Adrenal gland (tissue), 9 donors: ENCODE measurements at regions not wholly inside any gene's neighbourhood (a gene's known extent, or its start where the extent isn't known, plus 50 kb on each side); places are given as distances from the start of the nearest gene placed in this dataset.

ENCODE experiments used
- DNase-seq, 7 donors: peaks; one replicate each; pipeline ENCODE4 v3.0.0-alpha.2; 2019 to 2020
- H3K27ac ChIP-seq, 5 donors: fragments of 200-600 bp; sonication (generic) in 4 of 5; 1 replicate in 3 of 5; 2 replicates in 2 of 5; pipeline versions ENCODE4 v1.5.1 to v1.8.0; 2016 to 2020; ENCODE audit warnings: mild to moderate bottlenecking in 1 of 5
- H3K27me3 ChIP-seq: fragments of 200-600 bp; 2 replicates; pipeline ENCODE4 v1.8.0; 2021
- H3K36me3 ChIP-seq, 2 donors: fragments of 200-600 bp; replicated peaks in 1 of 2; 1 replicate in 1 of 2; 2 replicates in 1 of 2; pipeline versions ENCODE4 v1.5.1 to v1.8.0; 2018 to 2022
- H3K4me1 ChIP-seq, 2 donors: fragments of 200-600 bp; replicated peaks in 1 of 2; 1 replicate in 1 of 2; 2 replicates in 1 of 2; pipeline versions ENCODE4 v1.5.1 to v1.8.0; 2018 to 2021
- H3K4me3 ChIP-seq, 4 donors: fragments of 200-600 bp; sonication (generic) in 3 of 4; one replicate each; pipeline ENCODE4 v1.5.1; 2016 to 2018
- H3K9me3 ChIP-seq, 3 donors: fragments of 200-600 bp; sonication (generic) in 1 of 3; replicated peaks in 1 of 3; 1 replicate in 2 of 3; 2 replicates in 1 of 3; pipeline versions ENCODE4 v1.5.1 to v1.8.0; 2016 to 2021
- POLR2A ChIP-seq, 2 donors: fragments of 450-650 bp; IDR thresholded peaks; one replicate each; pipeline ENCODE4 v1.6.1; 2017; ENCODE audit warnings: antibody characterized with exemption in 2 of 2, mild to moderate bottlenecking in 2 of 2, moderate library complexity in 1 of 2
- WGBS, 4 donors: extraction: QIAGEN DNeasy Blood & Tissue Kit in 2 of 4; methylation state at CpG; one replicate each; pipeline versions ENCODE4 v1.1.5 to v1.1.7; 2013 to 2017; 5-methylcytosine and 5-hydroxymethylcytosine counted together
- intact Hi-C, 2 donors: fragments of 100-400 bp; cut with DNase I; formaldehyde crosslinking; loops; one replicate each; pipeline versions ENCODE4 v1.14.1 to v1.15.0; 2022 to 2023
- TF ChIP-seq, protein P1 (sequence below), 6 experiments: fragments of 450-650 bp in 4 of 6; fragments of 200-600 bp in 2 of 6; sonication (generic) in 1 of 6; IDR thresholded peaks; 1 replicate in 5 of 6; 2 replicates in 1 of 6; pipeline versions ENCODE4 v1.5.1 to v1.8.0; 2016 to 2021; ENCODE audit warnings: antibody characterized with exemption in 6 of 6, mild to moderate bottlenecking in 2 of 6, moderate library complexity in 1 of 6
- donor health status: healthy with polysubstance abuse.
- donor health status: Bipolar disorder and iron deficiency.
- donor health status: DM: yes; HTN: yes; CAD: no.
- donor health status: DM: no; HTN: no; CAD: no.
- donor health status: DM: no; HTN: no; CAD: no.

DNA sequence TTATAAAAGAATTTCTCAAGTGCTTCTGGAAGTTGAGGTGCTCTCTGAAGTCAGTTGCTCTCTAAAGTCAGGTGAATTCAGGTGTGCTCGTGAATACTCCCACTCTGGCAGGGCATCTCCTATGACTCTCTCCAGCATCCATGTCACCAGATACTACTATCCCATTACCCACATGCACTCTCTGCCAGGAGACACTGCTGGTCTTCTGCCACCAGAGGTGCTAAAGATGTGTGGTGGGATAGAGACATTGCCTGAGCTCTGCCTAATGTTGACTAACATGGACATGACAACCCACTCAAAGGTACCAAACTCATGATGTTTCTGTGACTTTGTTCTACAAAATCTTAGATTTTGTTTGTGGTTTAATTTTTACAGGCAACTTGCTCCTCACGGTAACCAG lies 106.4 kb upstream of the HNRNPA3 start:
- DNase-seq, result no peak
- intact Hi-C loops, result no loop called here

DNA sequence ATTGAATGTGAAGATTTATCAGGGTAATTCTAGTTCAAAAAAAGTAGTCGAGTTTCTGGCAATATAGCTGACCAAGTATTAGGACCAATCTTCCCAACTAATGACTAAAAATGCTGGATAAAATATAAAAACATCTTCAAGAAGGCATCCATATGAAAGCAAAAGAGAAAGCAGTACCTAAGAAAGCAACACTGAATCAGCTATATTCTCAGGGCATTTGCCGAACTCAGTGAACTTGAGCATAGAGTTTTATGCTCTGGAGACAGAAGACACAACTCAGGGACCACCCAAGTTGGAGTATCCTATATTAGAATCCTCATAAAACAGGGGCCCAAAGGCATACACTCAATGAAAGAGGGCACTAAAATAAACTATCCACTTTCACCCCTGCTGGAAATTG lies 103.7 kb upstream of the HNRNPA3 start:
- no peak overlapping the region for H3K27ac ChIP-seq
- TF ChIP-seq, protein P1, sequence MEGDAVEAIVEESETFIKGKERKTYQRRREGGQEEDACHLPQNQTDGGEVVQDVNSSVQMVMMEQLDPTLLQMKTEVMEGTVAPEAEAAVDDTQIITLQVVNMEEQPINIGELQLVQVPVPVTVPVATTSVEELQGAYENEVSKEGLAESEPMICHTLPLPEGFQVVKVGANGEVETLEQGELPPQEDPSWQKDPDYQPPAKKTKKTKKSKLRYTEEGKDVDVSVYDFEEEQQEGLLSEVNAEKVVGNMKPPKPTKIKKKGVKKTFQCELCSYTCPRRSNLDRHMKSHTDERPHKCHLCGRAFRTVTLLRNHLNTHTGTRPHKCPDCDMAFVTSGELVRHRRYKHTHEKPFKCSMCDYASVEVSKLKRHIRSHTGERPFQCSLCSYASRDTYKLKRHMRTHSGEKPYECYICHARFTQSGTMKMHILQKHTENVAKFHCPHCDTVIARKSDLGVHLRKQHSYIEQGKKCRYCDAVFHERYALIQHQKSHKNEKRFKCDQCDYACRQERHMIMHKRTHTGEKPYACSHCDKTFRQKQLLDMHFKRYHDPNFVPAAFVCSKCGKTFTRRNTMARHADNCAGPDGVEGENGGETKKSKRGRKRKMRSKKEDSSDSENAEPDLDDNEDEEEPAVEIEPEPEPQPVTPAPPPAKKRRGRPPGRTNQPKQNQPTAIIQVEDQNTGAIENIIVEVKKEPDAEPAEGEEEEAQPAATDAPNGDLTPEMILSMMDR (IDR thresholded peaks at IDR 0.05), result no peak
- TF ChIP-seq POLR2A (IDR thresholded peaks at IDR 0.05), result no peak
- H3K9me3 ChIP-seq, result no peaks in the 10 kb centered on the region
- 70 to 76% (median 73%) methylated on average over 2 of the region's 2 CpGs for WGBS, 4 donors
- H3K4me3 ChIP-seq, result no peak overlapping the region
- no peaks in the 10 kb centered on the region for H3K36me3 ChIP-seq
- no peaks in the 10 kb centered on the region for H3K4me1 ChIP-seq
- no peaks in the 10 kb centered on the region for H3K27me3 ChIP-seq
- DNase-seq, result no peak
- intact Hi-C loops, result no loop called here

More for the DNA sequence above, 106.4 kb upstream of the HNRNPA3 start:
- Histone ChIP-seq H3K9me3 (no peaks in the 10 kb centered on the region), H3K36me3 (no peaks in the 10 kb centered on the region), H3K27ac (no peak overlapping the region), H3K4me3 (no peak overlapping the region), H3K27me3 (no peaks in the 10 kb centered on the region), H3K4me1 (no peaks in the 10 kb centered on the region)
- TF ChIP-seq, protein P1 (IDR thresholded peaks at IDR 0.05), result no peak
- TF ChIP-seq POLR2A (IDR thresholded peaks at IDR 0.05), result no peak
- WGBS, 4 donors, result 79 to 86% (median 82%) methylated on average over 2 of the region's 2 CpGs

DNA sequence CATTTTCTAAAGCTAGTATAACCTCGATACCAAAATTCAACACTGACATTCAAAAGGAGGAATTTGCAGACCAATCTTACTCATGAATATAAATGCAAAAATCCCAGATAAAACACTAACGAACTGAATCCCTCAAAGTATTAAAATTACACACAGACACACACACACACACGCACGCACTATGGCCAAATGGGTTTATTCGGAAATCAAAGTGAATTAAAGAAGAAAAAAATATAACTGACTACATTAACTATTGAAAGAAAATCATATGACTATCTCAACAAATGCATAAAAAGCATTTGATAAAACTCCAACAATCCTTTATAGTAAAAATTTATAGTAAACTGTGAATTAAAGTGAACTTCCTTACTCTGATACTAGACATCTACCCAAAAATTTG lies 97.9 kb upstream of the HNRNPA3 start:
- no peak overlapping the region for H3K4me3 ChIP-seq
- 89 to 95% (median 94%) methylated on average over 5 of the region's 5 CpGs for WGBS, 4 donors
- H3K9me3 ChIP-seq, result no peaks in the 10 kb centered on the region
- no peaks in the 10 kb centered on the region for H3K36me3 ChIP-seq
- no peaks in the 10 kb centered on the region for H3K4me1 ChIP-seq
- no peaks in the 10 kb centered on the region for H3K27me3 ChIP-seq
- no peak overlapping the region for H3K27ac ChIP-seq
- no peak for TF ChIP-seq POLR2A (IDR thresholded peaks at IDR 0.05)
- TF ChIP-seq, protein P1 (IDR thresholded peaks at IDR 0.05), result no peak
- no peak for DNase-seq
- intact Hi-C loops, result no loop called here

DNA sequence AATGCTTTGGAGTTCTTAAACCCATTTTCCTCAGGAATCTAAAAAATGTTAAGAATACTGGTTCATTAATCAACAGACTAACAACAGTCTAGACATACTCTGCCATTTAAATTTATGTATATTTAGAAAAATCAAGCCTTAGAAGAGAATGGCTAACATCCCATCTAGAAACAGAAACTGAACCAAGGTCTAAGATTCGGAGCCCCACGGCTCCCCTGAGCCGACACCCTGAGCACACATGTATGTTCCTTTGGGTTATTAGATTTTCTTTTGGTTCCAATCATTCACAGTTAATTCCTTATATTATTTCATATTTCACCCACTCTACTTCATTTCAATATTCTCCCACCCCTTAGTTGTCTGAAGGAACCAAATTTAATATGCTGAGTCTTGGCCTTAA lies 94.8 kb upstream of the HNRNPA3 start:
- Histone ChIP-seq H3K4me3 (no peak overlapping the region), H3K27me3 (no peaks in the 10 kb centered on the region), H3K36me3 (no peaks in the 10 kb centered on the region), H3K4me1 (no peaks in the 10 kb centered on the region), H3K9me3 (no peaks in the 10 kb centered on the region), H3K27ac (no peak overlapping the region)
- TF ChIP-seq POLR2A (IDR thresholded peaks at IDR 0.05), result no peak
- TF ChIP-seq, protein P1 (IDR thresholded peaks at IDR 0.05), result no peak
- intact Hi-C loops, result no loop called here
- WGBS, 4 donors, result 68 to 87% (median 81%) methylated on average over 3 of the region's 3 CpGs
- no peak for DNase-seq
